ENCODE measurements at regions not wholly inside any gene's neighbourhood (a gene's known extent, or its start where the extent isn't known, plus 50 kb on each side); places are given as distances from the start of the nearest gene placed in this dataset.

DNA sequence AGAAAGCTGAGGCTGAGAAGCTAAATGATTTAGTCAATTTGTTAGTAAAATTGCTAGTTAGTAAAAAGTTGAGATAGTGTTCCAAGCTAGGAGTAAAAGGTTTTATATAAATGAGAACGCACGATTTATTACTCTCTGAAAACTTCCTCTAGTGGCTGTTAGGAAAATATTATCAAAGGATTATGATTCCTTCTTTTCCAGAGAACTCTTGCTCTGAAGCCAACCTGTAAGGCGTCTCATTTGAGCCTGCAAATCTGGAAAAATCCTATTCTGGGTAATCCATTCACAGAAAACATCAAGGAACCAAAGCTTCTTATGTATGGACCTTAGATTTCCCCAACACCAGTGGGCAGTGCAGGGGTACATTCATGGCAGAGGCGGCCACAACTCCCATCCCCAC lies 252.7 kb downstream of the SOD2 start:
- WGBS, 2 donors = 70 to 85% methylated on average over 4 of the region's 4 CpGs
- H3K4me3 ChIP-seq = no peak overlapping the region
- no peaks in the 10 kb centered on the region for H3K27me3 ChIP-seq
- no peaks in the 10 kb centered on the region for H3K9me3 ChIP-seq
- no peak for TF ChIP-seq POLR2A (IDR thresholded peaks at IDR 0.05)
- TF ChIP-seq EP300 (IDR thresholded peaks at IDR 0.05) = no peak
- TF ChIP-seq, protein P1, sequence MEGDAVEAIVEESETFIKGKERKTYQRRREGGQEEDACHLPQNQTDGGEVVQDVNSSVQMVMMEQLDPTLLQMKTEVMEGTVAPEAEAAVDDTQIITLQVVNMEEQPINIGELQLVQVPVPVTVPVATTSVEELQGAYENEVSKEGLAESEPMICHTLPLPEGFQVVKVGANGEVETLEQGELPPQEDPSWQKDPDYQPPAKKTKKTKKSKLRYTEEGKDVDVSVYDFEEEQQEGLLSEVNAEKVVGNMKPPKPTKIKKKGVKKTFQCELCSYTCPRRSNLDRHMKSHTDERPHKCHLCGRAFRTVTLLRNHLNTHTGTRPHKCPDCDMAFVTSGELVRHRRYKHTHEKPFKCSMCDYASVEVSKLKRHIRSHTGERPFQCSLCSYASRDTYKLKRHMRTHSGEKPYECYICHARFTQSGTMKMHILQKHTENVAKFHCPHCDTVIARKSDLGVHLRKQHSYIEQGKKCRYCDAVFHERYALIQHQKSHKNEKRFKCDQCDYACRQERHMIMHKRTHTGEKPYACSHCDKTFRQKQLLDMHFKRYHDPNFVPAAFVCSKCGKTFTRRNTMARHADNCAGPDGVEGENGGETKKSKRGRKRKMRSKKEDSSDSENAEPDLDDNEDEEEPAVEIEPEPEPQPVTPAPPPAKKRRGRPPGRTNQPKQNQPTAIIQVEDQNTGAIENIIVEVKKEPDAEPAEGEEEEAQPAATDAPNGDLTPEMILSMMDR (IDR thresholded peaks at IDR 0.05) = no peak
- H3K4me1 ChIP-seq = peaks cover 0 to 37% (median 3%) of the 10 kb centered on the region in 4 donors
- no peak for DNase-seq (ENCODE audit: low spot score in 2 of 2)
- peak overlapping the region in 2 of 4 donors; percentile 52 to 61 for H3K27ac ChIP-seq
- no peaks in the 10 kb centered on the region for H3K36me3 ChIP-seq

DNA sequence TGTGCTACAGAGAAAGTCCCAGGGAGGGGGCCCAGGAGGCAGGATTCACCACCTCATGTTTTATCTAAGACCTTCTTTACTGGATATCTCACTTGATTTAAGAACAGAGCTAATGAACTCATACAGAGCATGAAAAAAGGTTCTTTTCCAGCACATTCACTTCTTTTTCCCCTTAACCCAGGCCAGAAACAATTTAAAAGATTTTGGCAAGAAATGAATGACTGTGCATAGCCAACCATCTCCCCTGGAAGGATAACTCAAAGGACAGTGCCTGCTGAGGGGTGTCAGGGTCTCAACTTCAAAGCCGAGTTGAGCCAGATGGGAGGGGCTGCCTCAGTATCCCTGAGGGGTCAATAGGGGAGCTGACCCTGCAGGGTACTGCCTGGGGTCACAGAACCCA lies 253.4 kb downstream of the SOD2 start:
- WGBS, 2 donors = 48 to 62% methylated on average over 1 of the region's 1 CpG
- TF ChIP-seq EP300 (IDR thresholded peaks at IDR 0.05) = no peak
- TF ChIP-seq POLR2A (IDR thresholded peaks at IDR 0.05) = no peak
- TF ChIP-seq, protein P1 (IDR thresholded peaks at IDR 0.05) = no peak
- Histone ChIP-seq H3K9me3 (no peaks in the 10 kb centered on the region), H3K36me3 (no peaks in the 10 kb centered on the region), H3K4me1 (peaks cover 0 to 43% (median 6%) of the 10 kb centered on the region in 4 donors), H3K4me3 (no peak overlapping the region), H3K27ac (peak overlapping the region in 2 of 4 donors; percentile 52 to 61), H3K27me3 (no peaks in the 10 kb centered on the region)
- DNase-seq (ENCODE audit: low spot score in 2 of 2) = no peak

DNA sequence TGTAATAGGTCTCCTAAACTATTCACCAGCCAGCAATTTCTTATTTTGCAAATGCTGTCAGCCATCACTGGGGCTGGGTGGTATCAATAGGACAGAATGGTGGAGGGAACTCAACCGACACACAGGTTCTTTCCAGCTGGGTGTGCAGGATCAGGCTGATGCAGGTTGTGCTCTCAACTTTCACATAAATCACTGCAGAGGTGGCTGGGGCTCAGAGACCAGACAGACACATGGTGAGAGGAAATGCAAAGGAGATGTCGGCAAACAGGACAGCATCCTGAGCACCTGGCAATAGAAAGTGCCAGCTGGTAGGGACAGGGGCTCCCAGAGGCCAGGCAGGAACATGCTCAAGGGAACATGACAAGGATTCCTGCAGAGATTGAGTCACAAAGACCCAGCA lies 254.9 kb downstream of the SOD2 start:
- peaks cover 0 to 12% (median 4%) of the 10 kb centered on the region in 4 donors for H3K9me3 ChIP-seq
- H3K36me3 ChIP-seq = no peaks in the 10 kb centered on the region
- no peak for TF ChIP-seq POLR2A (IDR thresholded peaks at IDR 0.05)
- TF ChIP-seq EP300 (IDR thresholded peaks at IDR 0.05) = no peak
- TF ChIP-seq, protein P1 (IDR thresholded peaks at IDR 0.05) = no peak
- H3K4me1 ChIP-seq = peaks cover 0 to 43% (median 6%) of the 10 kb centered on the region in 4 donors
- H3K27me3 ChIP-seq = no peaks in the 10 kb centered on the region
- H3K27ac ChIP-seq = peak overlapping the region in 1 of 4 donors; percentile 25
- DNase-seq (ENCODE audit: low spot score in 2 of 2) = no peak
- 92 to 94% methylated on average over 2 of the region's 2 CpGs for WGBS, 2 donors
- no peak overlapping the region for H3K4me3 ChIP-seq

DNA sequence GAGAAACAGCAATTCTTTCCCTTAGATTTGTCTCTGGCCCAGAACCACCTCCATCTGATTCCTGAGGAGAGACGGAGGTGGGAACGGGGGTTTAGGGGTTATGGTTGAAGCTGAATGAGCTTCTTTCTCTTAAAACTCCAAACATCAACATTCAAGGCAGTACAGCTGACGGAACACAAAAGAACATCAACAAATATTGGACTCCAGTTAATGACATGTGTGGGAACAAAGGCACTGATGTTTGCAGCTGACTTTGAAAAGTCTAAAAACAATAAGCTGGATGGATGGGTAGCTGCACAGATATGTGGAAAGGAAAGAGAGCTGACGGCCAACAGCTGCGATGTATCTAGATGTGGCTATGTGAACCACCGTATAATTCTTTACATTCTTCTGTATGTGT lies 256.5 kb downstream of the SOD2 start:
- peak overlapping the region in 3 of 4 donors; percentile 18 to 85 (median 83) for H3K27ac ChIP-seq
- TF ChIP-seq POLR2A (IDR thresholded peaks at IDR 0.05) (no peak), EP300 (IDR thresholded peaks at IDR 0.05) (peak in 1 of 2 donors; percentile 45)
- TF ChIP-seq, protein P1 (IDR thresholded peaks at IDR 0.05) = no peak
- no peaks in the 10 kb centered on the region for H3K27me3 ChIP-seq
- WGBS, 2 donors = 41 to 50% methylated on average over 6 of the region's 6 CpGs
- peak overlapping the region in 1 of 4 donors; percentile 2 for H3K4me3 ChIP-seq
- no peaks in the 10 kb centered on the region for H3K36me3 ChIP-seq
- H3K4me1 ChIP-seq = peaks cover 0 to 43% (median 6%) of the 10 kb centered on the region in 4 donors
- peaks cover 0 to 19% (median 6%) of the 10 kb centered on the region in 4 donors for H3K9me3 ChIP-seq
- no peak for DNase-seq (ENCODE audit: low spot score in 2 of 2)

DNA sequence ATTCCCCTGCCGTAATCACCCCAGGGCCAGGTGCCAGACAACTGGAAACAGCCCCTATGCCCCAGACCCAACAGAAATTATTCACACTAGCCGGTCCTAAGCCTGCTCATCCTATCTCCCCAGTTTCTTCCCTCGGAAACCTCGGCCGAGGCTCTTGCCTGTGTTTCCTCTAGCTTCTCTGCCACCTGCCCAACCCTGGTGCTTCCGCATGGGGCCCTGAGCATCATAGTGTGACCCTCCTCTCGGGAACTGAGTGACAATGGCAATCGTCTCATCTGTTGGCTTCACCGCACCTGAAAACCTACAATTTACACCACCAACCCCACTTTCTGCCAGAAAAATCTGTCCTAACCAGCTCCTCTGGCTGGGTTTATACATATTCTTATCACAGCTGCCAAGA lies 257.3 kb downstream of the SOD2 start:
- 92 to 95% methylated on average over 9 of the region's 9 CpGs for WGBS, 2 donors
- H3K9me3 ChIP-seq = peaks cover 0 to 19% (median 6%) of the 10 kb centered on the region in 4 donors
- TF ChIP-seq, protein P1 (IDR thresholded peaks at IDR 0.05) = no peak
- no peak for TF ChIP-seq POLR2A (IDR thresholded peaks at IDR 0.05)
- TF ChIP-seq EP300 (IDR thresholded peaks at IDR 0.05) = no peak
- no peak overlapping the region for H3K4me3 ChIP-seq
- H3K27me3 ChIP-seq = no peaks in the 10 kb centered on the region
- no peak for DNase-seq (ENCODE audit: low spot score in 2 of 2)
- peaks cover 0 to 37% (median 6%) of the 10 kb centered on the region in 4 donors for H3K4me1 ChIP-seq
- H3K27ac ChIP-seq = peak overlapping the region; percentile 2 to 85 (median 50)
- no peaks in the 10 kb centered on the region for H3K36me3 ChIP-seq

Measured in tibial nerve (tissue), 4 donors.